ENCODE measurements at regions not wholly inside any gene's neighbourhood (a gene's known extent, or its start where the extent isn't known, plus 50 kb on each side); places are given as distances from the start of the nearest gene placed in this dataset.

DNA sequence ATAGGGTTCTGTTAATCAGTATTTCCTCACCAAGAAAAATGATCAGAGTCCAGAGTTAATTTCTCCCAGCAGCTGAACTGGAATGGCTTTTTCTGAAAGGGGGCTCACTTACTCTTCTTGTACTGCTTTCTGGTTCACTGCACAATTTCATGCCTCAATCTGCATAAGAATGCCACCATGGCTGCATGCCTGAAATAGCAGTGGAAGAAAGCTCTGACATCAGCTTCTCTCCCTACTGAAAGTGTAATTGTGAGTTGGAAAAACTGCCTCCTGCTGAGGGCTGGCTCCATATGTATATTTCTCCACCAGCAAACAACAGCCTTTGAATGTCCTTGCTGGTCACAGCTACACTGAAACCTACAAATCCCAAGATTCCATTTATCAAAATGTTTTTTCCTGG is 1027.2 kb upstream of the GJE1 start:
- H3F3A ChIP-seq (ENCODE audit: insufficient read depth, low read length), result no peaks in the 10 kb centered on the region
- no peaks in the 10 kb centered on the region for H3K27me3 ChIP-seq (replicated peaks; ENCODE audit: insufficient read depth, low read length)
- H3K9me3 ChIP-seq (replicated peaks; ENCODE audit: insufficient read depth, low read length), result no peaks in the 10 kb centered on the region
- H3K4me1 ChIP-seq (ENCODE audit: low read length), result no peaks in the 10 kb centered on the region
- H3K9ac ChIP-seq (ENCODE audit: low read length), result no peak overlapping the region
- no peak for TF ChIP-seq CTCF (IDR thresholded peaks at IDR 0.05; ENCODE audit: low read length)
- H3K79me2 ChIP-seq (ENCODE audit: low read length), result no peaks in the 10 kb centered on the region
- no peak for DNase-seq
- H3K9me2 ChIP-seq (replicated peaks; ENCODE audit: insufficient read depth, low read length), result no peaks in the 10 kb centered on the region
- H2AFZ ChIP-seq (ENCODE audit: low read length), result no peak overlapping the region
- no peaks in the 10 kb centered on the region for H4K20me1 ChIP-seq (ENCODE audit: insufficient read depth, low read length)
- no peak overlapping the region for H3K27ac ChIP-seq (ENCODE audit: low read length)
- H3K36me3 ChIP-seq (replicated peaks; ENCODE audit: insufficient read depth, low read length), result no peaks in the 10 kb centered on the region
- no peak overlapping the region for H3K4me2 ChIP-seq (ENCODE audit: low read depth, low read length)
- H3K4me3 ChIP-seq (ENCODE audit: low read length), result no peak overlapping the region

GRCh38 chr6:141103246-141103645 is 1029.5 kb upstream of the GJE1 start:
- Histone ChIP-seq H3K4me1 (ENCODE audit: low read length) (no peaks in the 10 kb centered on the region), H4K20me1 (ENCODE audit: insufficient read depth, low read length) (no peaks in the 10 kb centered on the region), H3K9ac (ENCODE audit: low read length) (no peak overlapping the region), H3F3A (ENCODE audit: insufficient read depth, low read length) (no peaks in the 10 kb centered on the region), H3K4me2 (ENCODE audit: low read depth, low read length) (no peak overlapping the region), H3K27ac (ENCODE audit: low read length) (no peak overlapping the region), H3K9me2 (replicated peaks; ENCODE audit: insufficient read depth, low read length) (no peaks in the 10 kb centered on the region), H3K4me3 (ENCODE audit: low read length) (no peak overlapping the region), H3K27me3 (replicated peaks; ENCODE audit: insufficient read depth, low read length) (no peaks in the 10 kb centered on the region), H3K36me3 (replicated peaks; ENCODE audit: insufficient read depth, low read length) (no peaks in the 10 kb centered on the region), H2AFZ (ENCODE audit: low read length) (no peak overlapping the region), H3K79me2 (ENCODE audit: low read length) (no peaks in the 10 kb centered on the region), H3K9me3 (replicated peaks; ENCODE audit: insufficient read depth, low read length) (no peaks in the 10 kb centered on the region)
- DNase-seq, result no peak
- no peak for TF ChIP-seq CTCF (IDR thresholded peaks at IDR 0.05; ENCODE audit: low read length)

DNA sequence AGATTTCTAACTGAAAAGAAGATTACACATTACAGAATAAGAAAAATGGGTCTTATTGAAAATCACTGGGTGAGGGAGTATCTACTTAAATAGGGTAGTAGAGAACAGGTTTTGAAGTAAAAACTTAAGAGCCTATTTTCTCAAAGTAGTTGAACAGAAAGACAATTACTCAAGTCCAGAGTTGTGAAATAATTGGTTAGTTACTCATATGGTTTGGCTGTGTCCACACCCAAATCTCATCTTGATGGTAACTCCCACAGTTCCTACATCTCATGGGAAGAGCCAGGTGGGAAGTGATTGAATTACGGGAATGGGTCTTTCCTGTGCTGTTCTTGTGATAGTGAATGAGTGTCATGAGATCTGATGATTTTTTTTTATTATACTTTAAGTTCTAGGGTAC is 1035.3 kb upstream of the GJE1 start:
- Histone ChIP-seq H3K9me2 (replicated peaks; ENCODE audit: insufficient read depth, low read length) (no peaks in the 10 kb centered on the region), H3K79me2 (ENCODE audit: low read length) (no peaks in the 10 kb centered on the region), H3K4me2 (ENCODE audit: low read depth, low read length) (no peak overlapping the region), H3K27ac (ENCODE audit: low read length) (no peak overlapping the region), H3K4me3 (ENCODE audit: low read length) (no peak overlapping the region), H3F3A (ENCODE audit: insufficient read depth, low read length) (no peaks in the 10 kb centered on the region), H3K9ac (ENCODE audit: low read length) (no peak overlapping the region), H3K27me3 (replicated peaks; ENCODE audit: insufficient read depth, low read length) (no peaks in the 10 kb centered on the region), H2AFZ (ENCODE audit: low read length) (no peak overlapping the region), H3K9me3 (replicated peaks; ENCODE audit: insufficient read depth, low read length) (no peaks in the 10 kb centered on the region), H4K20me1 (ENCODE audit: insufficient read depth, low read length) (no peaks in the 10 kb centered on the region), H3K36me3 (replicated peaks; ENCODE audit: insufficient read depth, low read length) (no peaks in the 10 kb centered on the region), H3K4me1 (ENCODE audit: low read length) (peaks cover 5% of the 10 kb centered on the region; the same call in 1 of the 2 replicates)
- TF ChIP-seq CTCF (IDR thresholded peaks at IDR 0.05; ENCODE audit: low read length) (no peak), EZH2 (optimal IDR thresholded peaks at IDR 0.05; ENCODE audit: low read depth, low read length) (no peak), EZH2phosphoT487 (IDR thresholded peaks at IDR 0.05; ENCODE audit: low read length) (no peak)
- no peak for DNase-seq

DNA sequence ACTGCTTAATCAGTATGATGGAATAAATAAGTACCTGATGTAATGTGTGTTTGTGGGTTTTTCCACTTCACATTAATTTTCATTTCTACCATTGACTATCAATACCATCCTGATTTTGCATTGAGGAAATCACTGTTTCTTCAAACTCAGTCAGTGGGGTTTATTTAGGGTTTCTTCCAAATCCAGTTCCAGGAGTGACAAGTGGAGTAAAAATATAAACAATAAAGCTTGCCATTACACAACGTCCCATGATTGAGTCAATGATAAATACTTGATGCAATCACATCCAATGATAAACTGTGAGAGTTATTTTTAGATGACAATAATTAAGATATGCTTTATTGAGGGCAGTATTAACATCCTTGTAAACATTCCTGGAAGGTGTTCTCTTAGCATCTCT is 1037.4 kb upstream of the GJE1 start:
- no peaks in the 10 kb centered on the region for H3K36me3 ChIP-seq (replicated peaks; ENCODE audit: insufficient read depth, low read length)
- no peaks in the 10 kb centered on the region for H3F3A ChIP-seq (ENCODE audit: insufficient read depth, low read length)
- DNase-seq, result no peak
- TF ChIP-seq EZH2 (optimal IDR thresholded peaks at IDR 0.05; ENCODE audit: low read depth, low read length) (no peak), CTCF (IDR thresholded peaks at IDR 0.05; ENCODE audit: low read length) (no peak)
- H3K79me2 ChIP-seq (ENCODE audit: low read length), result no peaks in the 10 kb centered on the region
- peaks cover 5% of the 10 kb centered on the region; the same call in 1 of the 2 replicates for H3K4me1 ChIP-seq (ENCODE audit: low read length)
- no peaks in the 10 kb centered on the region for H3K9me3 ChIP-seq (replicated peaks; ENCODE audit: insufficient read depth, low read length)
- H3K9me2 ChIP-seq (replicated peaks; ENCODE audit: insufficient read depth, low read length), result no peaks in the 10 kb centered on the region
- no peaks in the 10 kb centered on the region for H4K20me1 ChIP-seq (ENCODE audit: insufficient read depth, low read length)
- H2AFZ ChIP-seq (ENCODE audit: low read length), result no peak overlapping the region
- H3K27ac ChIP-seq (ENCODE audit: low read length), result no peak overlapping the region
- H3K9ac ChIP-seq (ENCODE audit: low read length), result no peak overlapping the region
- no peaks in the 10 kb centered on the region for H3K27me3 ChIP-seq (replicated peaks; ENCODE audit: insufficient read depth, low read length)
- H3K4me2 ChIP-seq (ENCODE audit: low read depth, low read length), result no peak overlapping the region
- no peak overlapping the region for H3K4me3 ChIP-seq (ENCODE audit: low read length)
